GM18870 (cell line): ENCODE measurements at regions not wholly inside any gene's neighbourhood (a gene's known extent, or its start where the extent isn't known, plus 50 kb on each side); places are given as distances from the start of the nearest gene placed in this dataset.
"Not testable (repeated sequence)": the region's sequence is repeated elsewhere in the genome, so short reads cannot be mapped to it uniquely, and the experiment has no call there.

Source experiments
- ATAC-seq: cut with Tn5 transposase; IDR thresholded peaks from one replicate; pipeline ENCODE4 v1.9.1; 2021; ENCODE audit warnings: moderate library complexity; ENCODE audit not compliant: unreplicated experiment

GRCh38 chr2:184993746-184994145 is 395.4 kb downstream of the ZNF804A start:
- ATAC-seq, result no peak

DNA sequence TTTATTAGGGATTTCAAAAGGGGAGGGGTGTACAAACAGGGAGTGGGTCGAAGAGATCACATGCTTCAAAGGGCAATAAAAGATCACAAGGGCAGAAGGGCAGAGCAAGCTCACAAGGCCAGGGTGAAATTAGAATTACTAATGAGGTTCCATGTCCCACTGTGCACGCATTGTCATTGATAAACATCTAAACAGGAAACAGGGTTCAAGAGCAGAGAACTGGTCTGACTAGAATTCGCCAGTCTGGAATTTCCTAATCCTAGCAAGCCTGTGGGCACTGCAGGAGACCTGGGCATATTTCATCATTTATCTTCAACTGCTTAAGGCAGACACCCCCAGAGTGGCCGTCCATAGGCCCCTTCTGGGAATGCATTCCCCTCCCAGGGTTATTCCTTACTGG is 408.2 kb downstream of the ZNF804A start:
- ATAC-seq, result no peak

DNA sequence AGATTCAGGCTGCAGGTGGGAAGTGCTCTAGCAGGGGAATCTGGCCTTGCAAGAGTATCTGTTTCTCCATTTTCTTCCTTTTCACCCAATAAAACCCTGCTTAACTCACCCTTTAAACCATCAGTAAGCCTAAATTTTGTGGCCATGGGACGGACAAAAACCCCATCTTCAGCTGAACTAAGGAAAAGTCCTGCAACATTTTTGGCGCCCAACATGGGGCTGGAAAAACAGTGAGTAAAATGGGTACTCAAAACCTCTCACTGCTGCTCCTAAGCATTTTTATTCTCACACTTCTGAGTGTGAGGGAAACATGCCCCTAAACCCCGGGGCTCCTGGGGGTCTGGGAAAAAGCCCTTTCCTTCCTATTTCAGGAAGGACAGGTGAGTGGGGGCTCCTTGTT is 414.3 kb downstream of the ZNF804A start:
- no peak for ATAC-seq

DNA sequence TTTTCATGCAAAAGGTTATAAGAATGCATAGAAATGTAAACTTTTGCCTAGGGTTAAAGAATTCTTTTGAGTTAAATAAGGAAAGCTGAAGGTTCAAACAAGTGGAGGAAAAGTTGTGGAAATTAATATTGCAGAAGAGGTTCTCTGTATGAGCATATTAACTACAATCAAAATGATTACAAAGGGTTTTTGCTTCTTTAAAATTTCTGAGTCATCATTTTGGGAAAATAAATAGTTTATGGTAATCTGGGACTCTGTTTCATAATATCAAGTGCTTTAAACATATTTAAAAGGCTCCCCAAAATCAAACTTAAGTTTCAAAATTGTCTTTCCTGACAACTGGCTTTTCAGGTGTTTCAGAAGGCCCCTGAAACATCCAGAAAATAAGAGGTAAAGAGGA is 415.7 kb downstream of the ZNF804A start:
- ATAC-seq, result no peak

GRCh38 chr2:185025891-185026290 is 427.6 kb downstream of the ZNF804A start:
- ATAC-seq, result not testable (repeated sequence)

DNA sequence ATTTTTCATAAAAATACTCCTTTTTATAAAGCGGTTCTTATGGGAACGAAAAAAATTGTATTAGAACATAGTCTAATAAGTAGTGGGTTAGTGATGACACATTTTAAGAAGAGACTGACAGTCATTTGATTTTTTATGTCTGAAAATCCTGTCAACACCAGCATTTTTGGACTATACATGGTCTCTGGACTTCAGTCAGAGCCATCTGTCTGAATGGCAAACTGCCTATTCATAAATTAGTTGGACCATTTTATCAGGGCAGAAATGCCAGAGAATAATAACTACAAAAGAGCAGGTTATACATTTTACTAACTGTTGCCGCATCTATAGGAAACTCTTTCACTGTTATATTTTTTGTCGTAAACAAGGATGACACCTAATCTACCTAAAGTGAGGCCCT is 437.6 kb downstream of the ZNF804A start:
- no peak for ATAC-seq

DNA sequence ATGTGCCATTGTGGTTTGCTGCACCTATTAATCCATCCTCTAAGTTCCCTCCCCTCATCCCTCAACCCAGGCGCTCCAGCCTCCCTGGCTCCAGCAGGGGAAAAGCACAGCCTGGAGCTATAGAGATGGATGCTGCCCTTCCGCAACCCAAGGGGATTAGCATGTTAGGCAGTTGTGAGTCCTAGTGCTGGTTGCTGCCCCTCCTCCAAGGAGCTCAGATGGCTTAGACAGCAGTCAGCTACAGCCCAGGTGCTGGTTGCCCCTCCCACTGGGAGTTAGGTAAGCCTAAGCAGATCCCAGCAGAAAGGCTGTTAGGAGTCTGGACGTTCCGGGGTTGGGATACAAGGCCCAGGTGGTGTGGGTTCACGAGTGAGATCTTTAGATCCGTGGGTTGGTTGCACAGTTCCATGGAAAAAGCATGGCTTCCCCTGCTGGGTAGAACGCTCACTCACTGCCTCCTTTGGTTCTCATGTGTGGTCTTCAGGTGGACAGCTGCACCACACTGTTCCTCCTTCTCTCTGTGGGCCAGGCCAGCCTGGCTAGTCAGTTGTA is 446.1 kb downstream of the ZNF804A start:
- no peak for ATAC-seq

DNA sequence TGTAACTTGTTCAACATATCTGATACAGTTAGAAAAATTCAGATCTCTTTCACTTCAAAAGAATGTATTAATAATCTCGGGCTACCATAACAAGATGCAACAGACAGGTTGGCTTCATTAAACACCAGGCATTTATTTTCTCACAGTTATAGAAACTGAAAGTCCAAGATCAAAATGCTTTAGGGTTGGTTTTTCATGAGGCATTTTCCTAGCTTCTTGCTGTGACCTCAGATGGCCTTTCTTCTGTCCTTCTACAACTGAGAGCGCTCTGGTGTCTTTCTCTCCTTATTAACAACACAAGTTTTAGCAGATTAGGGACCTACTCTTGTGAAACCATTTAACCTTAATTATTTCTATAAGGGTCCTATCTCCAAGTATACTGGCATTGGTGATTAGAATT is 452.5 kb downstream of the ZNF804A start:
- ATAC-seq, result no peak

GRCh38 chr2:185063761-185064160 is 465.4 kb downstream of the ZNF804A start:
- ATAC-seq, result no peak

GRCh38 chr2:185066128-185066527 is 467.8 kb downstream of the ZNF804A start:
- ATAC-seq, result no peak

DNA sequence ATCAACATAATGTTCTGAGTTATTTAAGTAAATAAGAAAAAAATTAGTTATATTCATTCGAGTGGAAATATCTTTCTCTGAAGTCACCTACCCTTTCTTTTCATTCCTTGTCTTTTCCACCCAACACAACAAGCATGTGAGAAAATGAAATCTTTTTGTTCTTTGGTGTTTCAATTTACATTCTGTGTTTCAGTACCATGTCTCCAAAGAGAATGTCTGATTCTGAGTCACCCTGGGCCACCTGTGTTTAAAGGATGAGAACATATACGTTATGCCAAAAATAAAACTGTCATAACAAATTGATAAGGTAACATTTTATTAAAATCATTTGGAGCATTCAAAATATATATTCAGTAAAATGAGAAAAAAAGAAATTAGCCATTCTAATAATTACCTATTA is 470.8 kb downstream of the ZNF804A start:
- ATAC-seq, result no peak

GRCh38 chr2:185074156-185074555 is 475.8 kb downstream of the ZNF804A start:
- no peak for ATAC-seq

GRCh38 chr2:185082749-185083148 is 484.4 kb downstream of the ZNF804A start:
- ATAC-seq, result no peak

DNA sequence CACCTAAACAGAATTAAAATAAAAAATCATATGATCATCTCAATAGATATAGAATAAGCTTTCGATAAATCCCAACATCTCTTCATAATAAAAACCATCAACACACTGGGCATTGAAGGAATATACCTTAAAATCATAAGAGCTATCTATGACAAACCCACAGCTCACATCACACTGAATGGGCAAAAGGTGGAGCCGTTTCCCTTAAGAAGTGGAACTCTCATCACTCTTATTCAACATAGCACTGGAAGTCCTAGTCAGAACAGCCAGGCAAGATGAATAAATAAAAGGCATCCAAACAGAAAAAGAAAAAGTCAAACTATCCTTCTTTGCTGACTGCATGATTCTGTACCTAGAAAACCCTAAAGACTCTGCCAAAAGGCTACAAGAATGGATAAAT is 510.3 kb downstream of the ZNF804A start:
- no peak for ATAC-seq

DNA sequence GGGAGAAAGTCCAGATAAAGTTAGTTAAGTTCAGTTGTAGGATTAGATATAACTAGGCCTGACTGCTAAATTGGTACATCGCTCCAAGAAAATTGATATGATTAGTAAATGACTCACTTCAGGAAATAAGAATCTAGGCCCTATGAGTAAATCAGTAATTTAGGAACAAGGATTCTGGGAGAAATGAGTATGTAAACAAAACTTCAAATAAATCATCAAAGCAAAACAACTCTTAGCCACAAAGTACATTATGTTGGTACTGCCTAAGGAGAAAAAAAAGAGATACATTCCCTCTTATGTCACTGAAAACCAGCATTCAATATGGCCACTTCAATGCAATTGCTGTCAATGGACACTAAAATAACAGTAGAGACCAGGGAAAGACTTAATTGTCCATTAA is 529.1 kb downstream of the ZNF804A start:
- no peak for ATAC-seq

- ATAC-seq, result no peak
Measured at GRCh38 chr2:185128346-185128745, 530.0 kb downstream of the ZNF804A start.

- ATAC-seq, result no peak
Measured at GRCh38 chr2:185128996-185129395, 530.7 kb downstream of the ZNF804A start.

GRCh38 chr2:185130685-185131084 is 532.4 kb downstream of the ZNF804A start:
- no peak for ATAC-seq

GRCh38 chr2:185132501-185133041 is 534.2 kb downstream of the ZNF804A start:
- no peak for ATAC-seq

DNA sequence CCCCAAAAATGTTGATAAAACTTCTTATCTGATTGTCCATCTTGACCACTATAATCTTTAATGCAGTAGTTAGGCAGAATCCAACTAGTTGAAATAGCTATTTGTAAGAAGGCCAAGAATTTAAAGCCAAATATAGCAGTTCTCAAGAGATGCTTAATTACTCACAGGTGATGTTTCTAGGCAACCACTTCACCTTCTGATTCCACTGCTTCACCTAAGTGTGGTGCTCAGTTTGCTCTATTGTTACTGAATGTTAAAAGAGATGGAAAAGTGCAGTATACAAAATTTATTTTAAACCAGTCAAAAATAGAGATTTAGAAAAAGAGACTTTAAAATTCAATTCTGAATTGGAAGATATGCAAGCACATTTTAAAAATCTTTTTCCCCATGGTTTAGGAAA is 539.4 kb downstream of the ZNF804A start:
- ATAC-seq, result no peak

GRCh38 chr2:185142677-185143076 is 544.3 kb downstream of the ZNF804A start:
- ATAC-seq, result no peak

GRCh38 chr2:185144159-185144919 is 546.0 kb downstream of the ZNF804A start:
- no peak for ATAC-seq
